Fibroblast of lung (primary cell): ENCODE measurements at regions not wholly inside any gene's neighbourhood (a gene's known extent, or its start where the extent isn't known, plus 50 kb on each side); places are given as distances from the start of the nearest gene placed in this dataset.

ENCODE experiments used
- DNase-seq, 2 donors: peaks; one replicate each; pipeline versions ENCODE4 v3.0.0 to v3.0.0-alpha.2; 2010; ENCODE audit warnings: low read depth in 2 of 2
- H2AFZ ChIP-seq: 2 replicates; pipeline ENCODE4 v1.5.1; 2012; ENCODE audit warnings: low read length, control low read depth, inconsistent platforms
- H3K27ac ChIP-seq: 2 replicates; pipeline ENCODE4 v1.5.1; 2011; ENCODE audit warnings: low read length, control low read depth; ENCODE audit not compliant: insufficient read depth
- H3K27me3 ChIP-seq: 2 replicates; pipeline ENCODE4 v1.5.1; 2011; ENCODE audit warnings: mild to moderate bottlenecking, low read length; ENCODE audit not compliant: control insufficient read depth, insufficient read depth
- H3K36me3 ChIP-seq: 2 replicates; pipeline ENCODE4 v1.5.1; 2011; ENCODE audit warnings: low read length; ENCODE audit not compliant: control insufficient read depth, insufficient read depth
- H3K4me1 ChIP-seq: 2 replicates; pipeline ENCODE4 v1.5.1; 2011; ENCODE audit warnings: low read length; ENCODE audit not compliant: control insufficient read depth, insufficient read depth; ENCODE audit errors: extremely low read depth
- H3K4me2 ChIP-seq: 2 replicates; pipeline ENCODE4 v1.5.1; 2011; ENCODE audit warnings: low read length, control low read depth; ENCODE audit not compliant: insufficient read depth; ENCODE audit errors: extremely low read depth
- H3K4me3 ChIP-seq, 4 experiments: fragments of 200-600 bp in 1 of 4; sonication (generic) in 1 of 4; replicated peaks in 1 of 4; 2 replicates each; pipeline ENCODE4 v1.5.1; 2011 to 2016; ENCODE audit warnings: low read length in 4 of 4, low read depth in 3 of 4, mild to moderate bottlenecking in 3 of 4, control low read depth in 2 of 4, inconsistent platforms in 1 of 4, mixed read lengths in 1 of 4; ENCODE audit not compliant: insufficient read depth in 1 of 4; ENCODE audit errors: control extremely low read depth in 1 of 4
- H3K79me2 ChIP-seq: 2 replicates; pipeline ENCODE4 v1.5.1; 2012; ENCODE audit warnings: mild to moderate bottlenecking, low read length, inconsistent platforms; ENCODE audit not compliant: control insufficient read depth, insufficient read depth
- H3K9ac ChIP-seq: 2 replicates; pipeline ENCODE4 v1.5.1; 2011; ENCODE audit warnings: mild to moderate bottlenecking, low read length, control low read depth; ENCODE audit not compliant: insufficient read depth
- H3K9me3 ChIP-seq: 2 replicates; pipeline ENCODE4 v1.5.1; 2012; ENCODE audit warnings: low read depth, low read length; ENCODE audit not compliant: control insufficient read depth, insufficient read depth
- H4K20me1 ChIP-seq: 2 replicates; pipeline ENCODE4 v1.5.1; 2011; ENCODE audit warnings: low read length; ENCODE audit not compliant: control insufficient read depth, insufficient read depth; ENCODE audit errors: extremely low read depth
- CTCF ChIP-seq, 2 donors: IDR thresholded peaks in 1 of 2; conservative IDR thresholded peaks in 1 of 2; 1 replicate in 1 of 2; 2 replicates in 1 of 2; pipeline ENCODE4 v1.5.1; 2011 to 2012; ENCODE audit warnings: low read length in 2 of 2, control low read depth in 1 of 2, inconsistent platforms in 1 of 2, low read depth in 1 of 2, mild to moderate bottlenecking in 1 of 2
- EZH2 ChIP-seq: IDR thresholded peaks from 2 replicates; pipeline ENCODE4 v1.5.1; 2012; ENCODE audit warnings: low read length, control low read depth, mild to moderate bottlenecking; ENCODE audit errors: missing control alignments

GRCh38 chr14:26204728-26205479 lies 392.9 kb downstream of the NOVA1 start:
- Histone ChIP-seq H3K79me2 (no peaks in the 10 kb centered on the region), H3K27ac (no peak overlapping the region), H3K9ac (no peak overlapping the region), H3K36me3 (no peaks in the 10 kb centered on the region), H3K9me3 (no peaks in the 10 kb centered on the region), H3K4me2 (peak overlapping the region; percentile 80), H2AFZ (peak overlapping the region; percentile 44), H3K4me3 (peak overlapping the region; percentile 35 to 62 (median 46)), H3K27me3 (no peaks in the 10 kb centered on the region), H4K20me1 (no peaks in the 10 kb centered on the region), H3K4me1 (no peaks in the 10 kb centered on the region)
- TF ChIP-seq CTCF (conservative IDR thresholded peaks at IDR 0.05 in 1 of 2, IDR thresholded peaks at IDR 0.05 in 1 of 2; ENCODE audit: low read depth in 1 of 2, low read length in 2 of 2) = no peak
- TF ChIP-seq EZH2 = no peak
- DNase-seq = peak; percentile 14 to 30

- no peaks in the 10 kb centered on the region for H3K36me3 ChIP-seq
- no peaks in the 10 kb centered on the region for H3K79me2 ChIP-seq
- H3K4me1 ChIP-seq = no peaks in the 10 kb centered on the region
- H3K9ac ChIP-seq = no peak overlapping the region
- no peaks in the 10 kb centered on the region for H3K27me3 ChIP-seq
- peak overlapping the region; percentile 17 for H3K4me2 ChIP-seq
- H3K9me3 ChIP-seq = no peaks in the 10 kb centered on the region
- no peak overlapping the region for H2AFZ ChIP-seq
- H3K4me3 ChIP-seq = peak overlapping the region in 2 of 4 experiments; percentile 57 to 62
- no peaks in the 10 kb centered on the region for H4K20me1 ChIP-seq
- peak in 1 of 2 donors; percentile 25 for DNase-seq
- H3K27ac ChIP-seq = no peak overlapping the region
- TF ChIP-seq EZH2 (no peak), CTCF (conservative IDR thresholded peaks at IDR 0.05 in 1 of 2, IDR thresholded peaks at IDR 0.05 in 1 of 2; ENCODE audit: low read depth in 1 of 2, low read length in 2 of 2) (no peak)
Measured at GRCh38 chr14:26204366-26204727, 393.5 kb downstream of the NOVA1 start.

GRCh38 chr14:26200687-26201086 lies 397.1 kb downstream of the NOVA1 start:
- Histone ChIP-seq H2AFZ (no peak overlapping the region), H4K20me1 (no peaks in the 10 kb centered on the region), H3K9me3 (no peaks in the 10 kb centered on the region), H3K9ac (no peak overlapping the region), H3K79me2 (no peaks in the 10 kb centered on the region), H3K4me2 (no peak overlapping the region), H3K4me1 (no peaks in the 10 kb centered on the region), H3K27me3 (no peaks in the 10 kb centered on the region), H3K36me3 (no peaks in the 10 kb centered on the region), H3K27ac (no peak overlapping the region), H3K4me3 (no peak overlapping the region)
- DNase-seq = peak; percentile 9 to 58
- TF ChIP-seq CTCF (conservative IDR thresholded peaks at IDR 0.05 in 1 of 2, IDR thresholded peaks at IDR 0.05 in 1 of 2; ENCODE audit: low read depth in 1 of 2, low read length in 2 of 2) = no peak
- no peak for TF ChIP-seq EZH2
